ENCODE measurements at regions not wholly inside any gene's neighbourhood (a gene's known extent, or its start where the extent isn't known, plus 50 kb on each side); places are given as distances from the start of the nearest gene placed in this dataset.
"Not testable (repeated sequence)": the region's sequence is repeated elsewhere in the genome, so short reads cannot be mapped to it uniquely, and the experiment has no call there.

- no peak for DNase-seq
- intact Hi-C loops (cut with DNase I) = no loop called here
Observed at GRCh38 chr17:21548236-21548635, 144.1 kb upstream of the KCNJ18 start.

GRCh38 chr17:21549107-21549687 is 143.1 kb upstream of the KCNJ18 start:
- intact Hi-C loops (cut with DNase I) = no loop called here
- DNase-seq = no peak

- intact Hi-C loops (cut with DNase I); DNase-seq: not testable (repeated sequence)
Observed at GRCh38 chr17:21550031-21550430, 142.3 kb upstream of the KCNJ18 start.

- intact Hi-C loops (cut with DNase I) = no loop called here
- peak; percentile 75 to 98 (median 86) for DNase-seq
Observed at GRCh38 chr17:21551081-21551881, 141.0 kb upstream of the KCNJ18 start.

- DNase-seq; intact Hi-C loops (cut with DNase I): not testable (repeated sequence)
Observed at GRCh38 chr17:21558921-21559320, 133.4 kb upstream of the KCNJ18 start.

- no peak for DNase-seq
- intact Hi-C loops (cut with DNase I) = no loop called here
Observed at GRCh38 chr17:21564262-21564661, 128.1 kb upstream of the KCNJ18 start.

GRCh38 chr17:21564757-21565156 is 127.6 kb upstream of the KCNJ18 start:
- DNase-seq; intact Hi-C loops (cut with DNase I): not testable (repeated sequence)

GRCh38 chr17:21570427-21570826 is 121.9 kb upstream of the KCNJ18 start:
- intact Hi-C loops (cut with DNase I); DNase-seq: not testable (repeated sequence)

- intact Hi-C loops (cut with DNase I) = not testable (repeated sequence)
Observed at GRCh38 chr17:21572148-21572547, 120.2 kb upstream of the KCNJ18 start.

GRCh38 chr17:21573271-21573960 is 118.9 kb upstream of the KCNJ18 start:
- intact Hi-C loops (cut with DNase I) = not testable (repeated sequence)
- peak in 3 of 10 donors; percentile 17 to 83 (median 66) for DNase-seq

More at GRCh38 chr17:21572148-21572547, 120.2 kb upstream of the KCNJ18 start:
- not testable (repeated sequence) for DNase-seq

- intact Hi-C loops (cut with DNase I) = no loop called here
- DNase-seq = peak in 9 of 10 donors; percentile 76 to 96 (median 84)
Observed at GRCh38 chr17:21573961-21574610, 118.2 kb upstream of the KCNJ18 start.

- intact Hi-C loops (cut with DNase I) = not testable (repeated sequence)
- DNase-seq = peak in 1 of 10 donors; percentile 65
Observed at GRCh38 chr17:21574611-21575255, 117.6 kb upstream of the KCNJ18 start.

GRCh38 chr17:21578783-21579182 is 113.5 kb upstream of the KCNJ18 start:
- DNase-seq; intact Hi-C loops (cut with DNase I): not testable (repeated sequence)

- intact Hi-C loops (cut with DNase I) = no loop called here
- peak in 1 of 10 donors; percentile 66 for DNase-seq
Observed at GRCh38 chr17:21592774-21593173, 99.5 kb upstream of the KCNJ18 start.

- intact Hi-C loops (cut with DNase I) = not testable (repeated sequence)
- peak in 2 of 10 donors; percentile 50 to 73 for DNase-seq
Observed at GRCh38 chr17:21593452-21594105, 98.7 kb upstream of the KCNJ18 start.

- DNase-seq = no peak
- intact Hi-C loops (cut with DNase I) = no loop called here
Observed at GRCh38 chr17:21595086-21595485, 97.2 kb upstream of the KCNJ18 start.

- DNase-seq = no peak
- intact Hi-C loops (cut with DNase I) = no loop called here
Observed at GRCh38 chr17:21602176-21602575, 90.1 kb upstream of the KCNJ18 start.

GRCh38 chr17:21603292-21603691 is 89.0 kb upstream of the KCNJ18 start:
- intact Hi-C loops (cut with DNase I); DNase-seq: not testable (repeated sequence)

GRCh38 chr17:21611443-21611842 is 80.9 kb upstream of the KCNJ18 start:
- DNase-seq; intact Hi-C loops (cut with DNase I): not testable (repeated sequence)

Data from posterior cingulate gyrus (tissue), 11 donors.